Activated CD4-positive, alpha-beta T cell treated with anti-CD3 and anti-CD28 coated beads, Interleukin-2, amount 10 ng/mL, durations not matched to agents 7 days and 5 days (primary cell): ENCODE measurements at regions not wholly inside any gene's neighbourhood (a gene's known extent, or its start where the extent isn't known, plus 50 kb on each side); places are given as distances from the start of the nearest gene placed in this dataset.
"Not testable (repeated sequence)": the region's sequence is repeated elsewhere in the genome, so short reads cannot be mapped to it uniquely, and the experiment has no call there.

Experiments used
- CTCF ChIA-PET: fragments of 350-600 bp; sonication (Branson Sonifier 250); formaldehyde crosslinking; loops from one replicate; lab custom pipeline; 2021; ENCODE audit warnings: antibody characterized with exemption; lab: Charles Lee
- POLR2A ChIA-PET: fragments of 350-600 bp; sonication (Branson Sonifier 250); formaldehyde crosslinking; loops from one replicate; lab custom pipeline; 2021; ENCODE audit warnings: antibody characterized with exemption; lab: Charles Lee
- DNase-seq: peaks from one replicate; pipeline ENCODE4 v3.0.0-alpha.2; 2020
- H3K27ac Mint-ChIP-seq: one replicate; pipeline ENCODE4 v1.8.0; 2021; ENCODE audit warnings: mild to moderate bottlenecking, moderate library complexity, mixed read lengths
- H3K27me3 Mint-ChIP-seq: one replicate; pipeline ENCODE4 v1.8.0; 2021; ENCODE audit warnings: mixed read lengths
- H3K36me3 Mint-ChIP-seq: one replicate; pipeline ENCODE4 v1.8.0; 2021; ENCODE audit warnings: low read depth, mixed read lengths
- H3K4me1 Mint-ChIP-seq: one replicate; pipeline ENCODE4 v1.8.0; 2021; ENCODE audit warnings: mixed read lengths
- H3K4me3 Mint-ChIP-seq: one replicate; pipeline ENCODE4 v1.8.0; 2021; ENCODE audit warnings: mild to moderate bottlenecking, moderate library complexity, mixed read lengths
- H3K9me3 Mint-ChIP-seq: one replicate; pipeline ENCODE4 v1.8.0; 2021; ENCODE audit warnings: mixed read lengths

GRCh38 chr16:85531516-85531915, 81.6 kb upstream of the GSE1 start:
- CTCF ChIA-PET = no interaction called here
- DNase-seq = no peak
- POLR2A ChIA-PET = no interaction called here
- Mint-ChIP-seq H3K27me3 (no peaks in the 10 kb centered on the region), H3K4me3 (no peak overlapping the region), H3K9me3 (no peaks in the 10 kb centered on the region), H3K4me1 (peaks cover 2% of the 10 kb centered on the region), H3K27ac (no peak overlapping the region), H3K36me3 (no peaks in the 10 kb centered on the region)

- H3K27ac Mint-ChIP-seq = no peak overlapping the region
- CTCF ChIA-PET = no interaction called here
- no peak for DNase-seq
- no peaks in the 10 kb centered on the region for H3K9me3 Mint-ChIP-seq
- H3K4me1 Mint-ChIP-seq = peaks cover 2% of the 10 kb centered on the region
- H3K36me3 Mint-ChIP-seq = no peaks in the 10 kb centered on the region
- POLR2A ChIA-PET = no interaction called here
- no peaks in the 10 kb centered on the region for H3K27me3 Mint-ChIP-seq
- H3K4me3 Mint-ChIP-seq = no peak overlapping the region
Observed at GRCh38 chr16:85532147-85532546, 81.0 kb upstream of the GSE1 start.

GRCh38 chr16:85533593-85533992, 79.5 kb upstream of the GSE1 start:
- H3K27me3 Mint-ChIP-seq, H3K36me3 Mint-ChIP-seq, POLR2A ChIA-PET, H3K4me1 Mint-ChIP-seq, DNase-seq, H3K27ac Mint-ChIP-seq, H3K4me3 Mint-ChIP-seq, CTCF ChIA-PET, H3K9me3 Mint-ChIP-seq: not testable (repeated sequence)

GRCh38 chr16:85534536-85535351, 78.4 kb upstream of the GSE1 start:
- CTCF ChIA-PET = interaction anchor here (0.6 kb wide), 1 partner anchor 19 kb away, joined by 3 read pairs; no protein-coding TSS in a partner anchor
- POLR2A ChIA-PET = no interaction called here

GRCh38 chr16:85535352-85536072, 77.6 kb upstream of the GSE1 start:
- H3K4me1 Mint-ChIP-seq = peaks cover 2% of the 10 kb centered on the region
- H3K36me3 Mint-ChIP-seq = no peaks in the 10 kb centered on the region
- H3K27ac Mint-ChIP-seq = no peak overlapping the region
- DNase-seq = no peak
- no peaks in the 10 kb centered on the region for H3K27me3 Mint-ChIP-seq
- ChIA-PET POLR2A (no interaction called here), CTCF (interaction anchor here (0.6 to 1.0 kb wide), 2 partner anchors 15 to 18 kb away, joined by 3 read pairs; no protein-coding TSS in a partner anchor)
- H3K4me3 Mint-ChIP-seq = no peak overlapping the region
- no peaks in the 10 kb centered on the region for H3K9me3 Mint-ChIP-seq

More at GRCh38 chr16:85534536-85535351, 78.4 kb upstream of the GSE1 start:
- Mint-ChIP-seq H3K27me3 (no peaks in the 10 kb centered on the region), H3K36me3 (no peaks in the 10 kb centered on the region), H3K27ac (no peak overlapping the region), H3K4me3 (no peak overlapping the region), H3K9me3 (no peaks in the 10 kb centered on the region), H3K4me1 (peaks cover 2% of the 10 kb centered on the region)
- DNase-seq = no peak

GRCh38 chr16:85536073-85536410, 77.1 kb upstream of the GSE1 start:
- Mint-ChIP-seq H3K4me3 (no peak overlapping the region), H3K27me3 (no peaks in the 10 kb centered on the region), H3K9me3 (no peaks in the 10 kb centered on the region), H3K27ac (no peak overlapping the region), H3K36me3 (no peaks in the 10 kb centered on the region), H3K4me1 (peaks cover 2% of the 10 kb centered on the region)
- POLR2A ChIA-PET = no interaction called here
- DNase-seq = no peak
- CTCF ChIA-PET = interaction anchor here (1.0 kb wide), 1 partner anchor 14 kb away, joined by 3 read pairs; no protein-coding TSS in a partner anchor

GRCh38 chr16:85536411-85537330, 76.5 kb upstream of the GSE1 start:
- H3K27ac Mint-ChIP-seq = no peak overlapping the region
- H3K27me3 Mint-ChIP-seq = no peaks in the 10 kb centered on the region
- H3K9me3 Mint-ChIP-seq = no peaks in the 10 kb centered on the region
- ChIA-PET CTCF (interaction anchor here (0.6 to 1.9 kb wide), 3 partner anchors 8 to 199 kb away, joined by 3 to 6 read pairs (median 4); no protein-coding TSS in a partner anchor), POLR2A (no interaction called here)
- DNase-seq = no peak
- peaks cover 2% of the 10 kb centered on the region for H3K4me1 Mint-ChIP-seq
- H3K36me3 Mint-ChIP-seq = no peaks in the 10 kb centered on the region
- no peak overlapping the region for H3K4me3 Mint-ChIP-seq

- POLR2A ChIA-PET = no interaction called here
- no peaks in the 10 kb centered on the region for H3K9me3 Mint-ChIP-seq
- DNase-seq = no peak
Observed at GRCh38 chr16:85537331-85537788, 75.8 kb upstream of the GSE1 start.

GRCh38 chr16:85537795-85538401, 75.2 kb upstream of the GSE1 start:
- Mint-ChIP-seq H3K4me3 (no peak overlapping the region), H3K4me1 (peaks cover 2% of the 10 kb centered on the region), H3K27ac (no peak overlapping the region), H3K27me3 (no peaks in the 10 kb centered on the region), H3K36me3 (no peaks in the 10 kb centered on the region), H3K9me3 (no peaks in the 10 kb centered on the region)
- no peak for DNase-seq
- ChIA-PET POLR2A (no interaction called here), CTCF (interaction anchor here (0.6 to 1.9 kb wide), 3 partner anchors 9 to 201 kb away, joined by 3 to 6 read pairs (median 5); no protein-coding TSS in a partner anchor)

More at GRCh38 chr16:85537331-85537788, 75.8 kb upstream of the GSE1 start:
- no peak overlapping the region for H3K4me3 Mint-ChIP-seq
- no peaks in the 10 kb centered on the region for H3K27me3 Mint-ChIP-seq
- CTCF ChIA-PET = interaction anchor here (0.6 to 1.9 kb wide), 3 partner anchors 8 to 200 kb away, joined by 3 to 6 read pairs (median 4); no protein-coding TSS in a partner anchor
- H3K36me3 Mint-ChIP-seq = no peaks in the 10 kb centered on the region
- H3K27ac Mint-ChIP-seq = no peak overlapping the region
- H3K4me1 Mint-ChIP-seq = peaks cover 2% of the 10 kb centered on the region

GRCh38 chr16:85539084-85539483, 74.0 kb upstream of the GSE1 start:
- H3K27ac Mint-ChIP-seq = no peak overlapping the region
- POLR2A ChIA-PET = no interaction called here
- no peak for DNase-seq
- H3K4me1 Mint-ChIP-seq = peaks cover 2% of the 10 kb centered on the region
- CTCF ChIA-PET = no interaction called here
- no peaks in the 10 kb centered on the region for H3K9me3 Mint-ChIP-seq
- no peaks in the 10 kb centered on the region for H3K27me3 Mint-ChIP-seq
- H3K36me3 Mint-ChIP-seq = no peaks in the 10 kb centered on the region
- H3K4me3 Mint-ChIP-seq = no peak overlapping the region

GRCh38 chr16:85539629-85540291, 73.4 kb upstream of the GSE1 start:
- H3K27ac Mint-ChIP-seq = no peak overlapping the region
- no peaks in the 10 kb centered on the region for H3K9me3 Mint-ChIP-seq
- ChIA-PET POLR2A (no interaction called here), CTCF (interaction anchor here (1.1 to 1.6 kb wide), 2 partner anchors 10 to 24 kb away, joined by 4 read pairs; no protein-coding TSS in a partner anchor)
- no peaks in the 10 kb centered on the region for H3K27me3 Mint-ChIP-seq
- peaks cover 2% of the 10 kb centered on the region for H3K4me1 Mint-ChIP-seq
- H3K36me3 Mint-ChIP-seq = no peaks in the 10 kb centered on the region
- H3K4me3 Mint-ChIP-seq = no peak overlapping the region
- DNase-seq = no peak
